H1 (cell line): ENCODE measurements at regions not wholly inside any gene's neighbourhood (a gene's known extent, or its start where the extent isn't known, plus 50 kb on each side); places are given as distances from the start of the nearest gene placed in this dataset.

ENCODE experiments used
- CTCF ChIA-PET: fragments of 300-600 bp; sonication (Branson Sonifier 250); formaldehyde crosslinking; loops from one replicate; lab custom pipeline; 2021; ENCODE audit not compliant: partially characterized antibody; lab: Charles Lee
- POLR2A ChIA-PET: fragments of 300-600 bp; sonication (Branson Sonifier 250); formaldehyde crosslinking; loops from one replicate; lab custom pipeline; 2021; ENCODE audit warnings: inconsistent platforms; ENCODE audit not compliant: partially characterized antibody; lab: Charles Lee
- DNase-seq, 2 experiments: peaks; one replicate each; pipeline versions ENCODE4 v3.0.0 to v3.0.0-alpha.2; 2010 to 2022; ENCODE audit warnings: low spot score in 2 of 2, low read depth in 1 of 2, mixed read lengths in 1 of 2
- FAIRE-seq: peaks from 2 replicates; lab custom pipeline; 2011; peaks lifted over from hg19 to GRCh38; lab: Jason Lieb, UNC
- H2AFZ ChIP-seq: 2 replicates; pipeline ENCODE4 v1.8.1; 2012; ENCODE audit warnings: low read length, inconsistent platforms
- H2AK5ac ChIP-seq: 2 replicates; pipeline ENCODE4 v1.6.1; 2013; ENCODE audit warnings: low read depth, low read length
- H2BK120ac ChIP-seq: replicated peaks from 2 replicates; pipeline ENCODE3; 2013; ENCODE audit warnings: low read depth, low read length, inconsistent platforms
- H2BK12ac ChIP-seq: 2 replicates; pipeline ENCODE4 v1.6.1; 2013; ENCODE audit warnings: low read depth, low read length
- H2BK15ac ChIP-seq: 2 replicates; pipeline ENCODE4 v1.6.1; 2013; ENCODE audit warnings: low read length
- H2BK20ac ChIP-seq: 2 replicates; pipeline ENCODE4 v1.6.1; 2013; ENCODE audit warnings: low read length
- H2BK5ac ChIP-seq: 2 replicates; pipeline ENCODE4 v1.6.1; 2013; ENCODE audit warnings: low read depth, low read length
- H3K14ac ChIP-seq: 2 replicates; pipeline ENCODE4 v1.6.1; 2013; ENCODE audit warnings: inconsistent platforms; ENCODE audit not compliant: insufficient read length
- H3K18ac ChIP-seq: 2 replicates; pipeline ENCODE4 v1.6.1; 2013; ENCODE audit warnings: low read length; ENCODE audit errors: extremely low read depth
- H3K23ac ChIP-seq: 2 replicates; pipeline ENCODE4 v1.6.1; 2013; ENCODE audit warnings: inconsistent platforms; ENCODE audit not compliant: insufficient read length
- H3K23me2 ChIP-seq: 2 replicates; pipeline ENCODE4 v1.6.1; 2013; ENCODE audit warnings: low read depth, low read length
- H3K27ac ChIP-seq: 2 replicates; pipeline ENCODE4 v1.6.1; 2011; ENCODE audit warnings: low read depth, low read length, inconsistent platforms
- H3K27me3 ChIP-seq, 4 experiments: replicated peaks in 1 of 4; 1 replicate in 1 of 4; 2 replicates in 3 of 4; pipeline versions ENCODE4 v1.6.1 to v1.8.1; 2011 to 2013; ENCODE audit warnings: low read length in 3 of 4, mild to moderate bottlenecking in 3 of 4, inconsistent platforms in 2 of 4, mixed read lengths in 2 of 4, moderate library complexity in 1 of 4; ENCODE audit not compliant: control insufficient read depth in 3 of 4, insufficient read depth in 3 of 4; ENCODE audit errors: extremely low read depth in 1 of 4
- H3K36me3 ChIP-seq, 4 experiments: 2 replicates each; pipeline versions ENCODE4 v1.6.1 to v1.8.1; 2011 to 2013; ENCODE audit warnings: mild to moderate bottlenecking in 4 of 4, low read length in 3 of 4, moderate library complexity in 2 of 4, control low read depth in 1 of 4, inconsistent platforms in 1 of 4; ENCODE audit not compliant: insufficient read depth in 4 of 4, control insufficient read depth in 2 of 4
- H3K4ac ChIP-seq: replicated peaks from 2 replicates; pipeline ENCODE3; 2013; ENCODE audit warnings: low read length, low read depth, mixed read lengths, inconsistent platforms; ENCODE audit not compliant: insufficient read length
- H3K4me1 ChIP-seq, 4 experiments: replicated peaks in 1 of 4; 1 replicate in 1 of 4; 2 replicates in 3 of 4; pipeline versions ENCODE4 v1.6.1 to v1.8.1; 2011 to 2013; ENCODE audit warnings: low read length in 3 of 4, inconsistent platforms in 2 of 4, mixed read lengths in 1 of 4; ENCODE audit not compliant: insufficient read depth in 4 of 4, control insufficient read depth in 3 of 4
- H3K4me2 ChIP-seq, 2 experiments: 2 replicates each; pipeline versions ENCODE4 v1.6.1 to v1.8.1; 2011 to 2013; ENCODE audit warnings: low read depth in 2 of 2, low read length in 2 of 2, control low read depth in 1 of 2, inconsistent platforms in 1 of 2, mild to moderate bottlenecking in 1 of 2; ENCODE audit not compliant: insufficient read depth in 1 of 2
- H3K4me3 ChIP-seq, 4 experiments: fragments of 200-600, 300-600 bp in 1 of 4; sonication (generic), shearing (Covaris generic), sonication (Bioruptor Twin) in 1 of 4; 2 replicates each; pipeline versions ENCODE4 v1.5.1 to v1.8.1; 2011 to 2016; ENCODE audit warnings: low read length in 4 of 4, low read depth in 3 of 4, control low read depth in 2 of 4, inconsistent platforms in 2 of 4, mild to moderate bottlenecking in 2 of 4, mixed read lengths in 1 of 4, moderate library complexity in 1 of 4; ENCODE audit not compliant: insufficient read depth in 2 of 4; ENCODE audit errors: extremely low read depth in 1 of 4
- H3K56ac ChIP-seq: replicated peaks from 2 replicates; pipeline ENCODE3; 2013; ENCODE audit warnings: low read depth, mild to moderate bottlenecking, mixed read lengths, low read length, inconsistent platforms; ENCODE audit not compliant: insufficient read length
- H3K79me1 ChIP-seq: 2 replicates; pipeline ENCODE4 v1.6.1; 2013; ENCODE audit warnings: low read depth, low read length, control low read depth
- H3K79me2 ChIP-seq, 2 experiments: 2 replicates each; pipeline versions ENCODE4 v1.6.1 to v1.8.1; 2012 to 2013; ENCODE audit warnings: low read length in 2 of 2, mild to moderate bottlenecking in 2 of 2, inconsistent platforms in 1 of 2; ENCODE audit not compliant: insufficient read depth in 2 of 2, control insufficient read depth in 1 of 2
- H3K9ac ChIP-seq, 4 experiments: replicated peaks in 1 of 4; 1 replicate in 1 of 4; 2 replicates in 3 of 4; pipeline versions ENCODE4 v1.6.1 to v1.8.1; 2011 to 2013; ENCODE audit warnings: low read depth in 3 of 4, low read length in 3 of 4, control low read depth in 2 of 4, mild to moderate bottlenecking in 2 of 4, moderate library complexity in 2 of 4, inconsistent platforms in 1 of 4; ENCODE audit errors: extremely low read depth in 1 of 4
- H3K9me3 ChIP-seq, 2 experiments: 2 replicates each; pipeline versions ENCODE4 v1.6.1 to v1.8.1; 2012 to 2013; ENCODE audit warnings: mild to moderate bottlenecking in 2 of 2, moderate library complexity in 2 of 2, control low read depth in 1 of 2, inconsistent platforms in 1 of 2, low read depth in 1 of 2, low read length in 1 of 2, mixed read lengths in 1 of 2; ENCODE audit not compliant: insufficient read depth in 2 of 2
- H4K20me1 ChIP-seq, 2 experiments: replicated peaks in 1 of 2; 2 replicates each; pipeline versions ENCODE3 to v1.8.1; 2011 to 2013; ENCODE audit warnings: inconsistent platforms in 2 of 2, low read length in 2 of 2, mild to moderate bottlenecking in 1 of 2; ENCODE audit not compliant: insufficient read depth in 2 of 2, control insufficient read depth in 1 of 2
- H4K5ac ChIP-seq: 2 replicates; pipeline ENCODE4 v1.6.1; 2013; ENCODE audit warnings: low read length, low read depth, mixed read lengths, inconsistent platforms; ENCODE audit not compliant: insufficient read length
- H4K8ac ChIP-seq: 2 replicates; pipeline ENCODE4 v1.8.0; 2013; ENCODE audit warnings: mild to moderate bottlenecking, moderate library complexity, low read length, inconsistent platforms; ENCODE audit not compliant: insufficient read depth; ENCODE audit errors: extremely low read depth
- H4K91ac ChIP-seq: replicated peaks from 2 replicates; pipeline ENCODE3; 2013; ENCODE audit warnings: low read length, mixed read lengths, inconsistent platforms; ENCODE audit not compliant: insufficient read length
- ASH2L ChIP-seq: fragments of 200-600, 300-600 bp; sonication (generic); IDR thresholded peaks from one replicate; pipeline ENCODE4 v1.7.1; 2017; ENCODE audit warnings: low read length
- CHD1 ChIP-seq: IDR thresholded peaks from 2 replicates; pipeline ENCODE4 v1.6.1; 2012; ENCODE audit warnings: low read depth, low read length, improper control_type of control experiment
- CHD2 ChIP-seq: IDR thresholded peaks from 2 replicates; pipeline ENCODE4 v1.6.1; 2012; ENCODE audit warnings: low read length, improper control_type of control experiment
- CREB1 ChIP-seq: IDR thresholded peaks from 2 replicates; pipeline ENCODE4 v1.6.1; 2012; ENCODE audit warnings: inconsistent platforms
- HDAC6 ChIP-seq: IDR thresholded peaks from one replicate; pipeline ENCODE4 v1.7.1; 2012; ENCODE audit warnings: low read depth, mild to moderate bottlenecking, inconsistent platforms, low read length, moderate library complexity
- JUN ChIP-seq: IDR thresholded peaks from 2 replicates; pipeline ENCODE4 v1.6.1; 2011; ENCODE audit warnings: low read depth, mild to moderate bottlenecking, improper control_type of control experiment, low read length
- JUND ChIP-seq: IDR thresholded peaks from 2 replicates; pipeline ENCODE4 v1.6.1; 2011; ENCODE audit warnings: mild to moderate bottlenecking, improper control_type of control experiment, low read length
- KDM5A ChIP-seq: fragments of 200-600 bp; IDR thresholded peaks from 2 replicates; pipeline ENCODE4 v1.7.1; 2012; ENCODE audit warnings: mild to moderate bottlenecking, low read length, inconsistent platforms, mixed read lengths
- MAX ChIP-seq: IDR thresholded peaks from 2 replicates; pipeline ENCODE4 v1.6.1; 2012; ENCODE audit warnings: inconsistent platforms
- NANOG ChIP-seq: IDR thresholded peaks from 2 replicates; pipeline ENCODE4 v1.6.1; 2011; ENCODE audit warnings: low read length, low read depth, mild to moderate bottlenecking, inconsistent platforms; ENCODE audit not compliant: insufficient read depth, poor library complexity, severe bottlenecking
- SIN3A ChIP-seq, 2 experiments: IDR thresholded peaks in 1 of 2; conservative IDR thresholded peaks in 1 of 2; 2 replicates each; pipeline ENCODE4 v1.6.1; 2011 to 2012; ENCODE audit warnings: low read length in 2 of 2, improper control_type of control experiment in 1 of 2, low read depth in 1 of 2, mild to moderate bottlenecking in 1 of 2
- SIX5 ChIP-seq: IDR thresholded peaks from 2 replicates; pipeline ENCODE4 v1.6.1; 2011; ENCODE audit warnings: mild to moderate bottlenecking, low read depth, low read length
- TBP ChIP-seq: IDR thresholded peaks from 2 replicates; pipeline ENCODE4 v1.6.1; 2011; ENCODE audit warnings: low read depth, low read length, improper control_type of control experiment
- TEAD4 ChIP-seq: IDR thresholded peaks from 2 replicates; pipeline ENCODE4 v1.6.1; 2012; ENCODE audit warnings: low read depth, low read length, inconsistent platforms, mixed read lengths
- YY1 ChIP-seq: IDR thresholded peaks from 2 replicates; pipeline ENCODE4 v1.6.1; 2011; ENCODE audit warnings: low read depth, mild to moderate bottlenecking, low read length
- WGBS, 2 experiments: shearing (Covaris generic) in 1 of 2; methylation state at CpG; one replicate each; pipeline versions ENCODE4 v1.1.6 to v1.1.7; 2013 to 2015; ENCODE audit warnings: low lambda C conversion rate in 2 of 2, mixed read lengths in 2 of 2, inconsistent platforms in 1 of 2, low coverage in 1 of 2, missing lambda C conversion rate in 1 of 2; ENCODE audit not compliant: insufficient replicate concordance in 2 of 2, insufficient coverage in 1 of 2, insufficient read length in 1 of 2; ENCODE audit errors: extremely low coverage in 1 of 2, missing lambda C conversion rate in 1 of 2; 5-methylcytosine and 5-hydroxymethylcytosine counted together
- TF ChIP-seq, protein P1 (sequence below): IDR thresholded peaks from 2 replicates; pipeline ENCODE4 v1.6.1; 2012; ENCODE audit warnings: inconsistent platforms

GRCh38 chr7:36003343-36003742 lies 149.7 kb upstream of the EEPD1 start:
- H3K23ac ChIP-seq = no peak overlapping the region
- no peak overlapping the region for H2AFZ ChIP-seq
- no peaks in the 10 kb centered on the region for H3K23me2 ChIP-seq
- no peak overlapping the region for H2BK120ac ChIP-seq
- H3K56ac ChIP-seq = no peak overlapping the region
- no peak overlapping the region for H3K18ac ChIP-seq
- H2BK20ac ChIP-seq = no peak overlapping the region
- no peaks in the 10 kb centered on the region for H3K79me2 ChIP-seq
- no peaks in the 10 kb centered on the region for H3K79me1 ChIP-seq
- no peaks in the 10 kb centered on the region for H3K27me3 ChIP-seq
- DNase-seq (no peak), FAIRE-seq (no peak)
- POLR2A ChIA-PET = no interaction called here
- 88% methylated on average over 1 of the region's 1 CpG; no CpG with 5 or more reads in 1 of the 2 experiments for WGBS, 2 experiments
- no peak overlapping the region for H3K14ac ChIP-seq
- H3K9ac ChIP-seq = no peak overlapping the region
- H4K5ac ChIP-seq = no peak overlapping the region
- H2BK12ac ChIP-seq = no peak overlapping the region
- no peak overlapping the region for H2BK5ac ChIP-seq
- no peak overlapping the region for H2AK5ac ChIP-seq
- H3K4ac ChIP-seq = no peak overlapping the region
- no peaks in the 10 kb centered on the region for H4K20me1 ChIP-seq
- CTCF ChIA-PET = interaction anchor here (0.8 kb wide), 1 partner anchor 19 kb away, joined by 3 read pairs; no protein-coding TSS in a partner anchor
- no peaks in the 10 kb centered on the region for H3K4me1 ChIP-seq
- no peaks in the 10 kb centered on the region for H3K36me3 ChIP-seq
- H3K9me3 ChIP-seq = peaks cover 0 to 4% of the 10 kb centered on the region in 2 experiments; a peak in 1 of 4 replicates
- no peak overlapping the region for H3K27ac ChIP-seq
- no peak overlapping the region for H3K4me3 ChIP-seq
- no peak overlapping the region for H4K8ac ChIP-seq
- H3K4me2 ChIP-seq = no peak overlapping the region
- no peak overlapping the region for H2BK15ac ChIP-seq
- no peak overlapping the region for H4K91ac ChIP-seq
- TF ChIP-seq, protein P1, sequence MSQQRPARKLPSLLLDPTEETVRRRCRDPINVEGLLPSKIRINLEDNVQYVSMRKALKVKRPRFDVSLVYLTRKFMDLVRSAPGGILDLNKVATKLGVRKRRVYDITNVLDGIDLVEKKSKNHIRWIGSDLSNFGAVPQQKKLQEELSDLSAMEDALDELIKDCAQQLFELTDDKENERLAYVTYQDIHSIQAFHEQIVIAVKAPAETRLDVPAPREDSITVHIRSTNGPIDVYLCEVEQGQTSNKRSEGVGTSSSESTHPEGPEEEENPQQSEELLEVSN = no peak
- no peak for TF ChIP-seq SIX5
- TF ChIP-seq TEAD4 = no peak
- no peak for TF ChIP-seq SIN3A (conservative IDR thresholded peaks at IDR 0.05 in 1 of 2, IDR thresholded peaks at IDR 0.05 in 1 of 2; ENCODE audit: low read depth in 1 of 2, low read length in 2 of 2)
- TF ChIP-seq CHD1 = no peak
- no peak for TF ChIP-seq NANOG
- no peak for TF ChIP-seq JUND
- no peak for TF ChIP-seq YY1
- TF ChIP-seq HDAC6 = no peak
- TF ChIP-seq CHD2 = no peak
- TF ChIP-seq CREB1 = no peak
- no peak for TF ChIP-seq KDM5A
- no peak for TF ChIP-seq TBP
- no peak for TF ChIP-seq MAX
- no peak for TF ChIP-seq ASH2L
- no peak for TF ChIP-seq JUN
